22Rv1 (cell line): ENCODE measurements at regions not wholly inside any gene's neighbourhood (a gene's known extent, or its start where the extent isn't known, plus 50 kb on each side); places are given as distances from the start of the nearest gene placed in this dataset.

Source experiments
- H3K27ac ChIP-seq: fragments of 450-650 bp; 2 replicates; pipeline ENCODE4 v1.5.1; 2017
- CTCF ChIP-seq: fragments of 450-650 bp; IDR thresholded peaks from 2 replicates; pipeline ENCODE4 v1.5.1; 2017; ENCODE audit warnings: mild to moderate bottlenecking
- ZFX ChIP-seq: fragments of 450-650 bp; IDR thresholded peaks from 2 replicates; pipeline ENCODE4 v1.6.1; 2017; ENCODE audit warnings: antibody characterized with exemption, borderline replicate concordance

DNA sequence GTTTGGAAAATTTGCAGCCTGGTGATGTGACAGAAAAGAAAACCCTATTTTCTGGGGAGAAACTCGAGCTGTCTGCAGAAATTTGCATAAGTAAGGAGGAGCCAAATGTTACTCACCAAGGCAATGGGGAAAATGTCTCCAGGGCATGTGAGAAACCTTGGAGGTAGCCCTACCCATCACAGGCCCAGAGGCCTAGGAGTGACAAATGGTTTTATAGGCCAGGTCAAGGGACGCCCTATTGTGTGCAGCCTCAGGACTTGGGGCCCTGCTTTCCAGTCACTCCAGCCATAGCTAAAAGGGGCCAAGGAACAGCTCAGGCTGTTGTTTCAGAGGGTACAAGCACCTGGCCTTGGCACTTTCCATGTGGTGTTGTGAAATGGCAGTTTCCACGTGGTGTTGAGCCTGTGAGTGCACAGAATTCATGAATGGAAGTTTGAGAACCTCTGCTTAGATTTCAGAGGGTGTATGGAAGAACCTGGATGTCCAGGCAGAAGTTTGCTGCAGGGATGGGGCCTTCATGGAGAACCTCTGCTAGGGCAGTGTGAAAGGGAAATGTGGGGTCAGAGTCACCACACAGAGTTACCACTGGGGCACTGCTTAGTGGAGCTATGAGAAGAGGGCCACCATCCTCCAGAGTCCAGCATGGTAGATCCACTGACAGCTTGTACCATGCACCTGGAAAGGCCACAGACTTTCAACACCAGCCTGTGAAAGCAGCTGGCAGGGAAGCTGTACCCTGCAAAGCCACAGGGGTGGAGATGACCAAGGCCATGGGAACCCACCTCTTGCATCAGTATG is 637.6 kb upstream of the EPHA5 start:
- H3K27ac ChIP-seq = no peak overlapping the region
- no peak for TF ChIP-seq ZFX
- no peak for TF ChIP-seq CTCF

DNA sequence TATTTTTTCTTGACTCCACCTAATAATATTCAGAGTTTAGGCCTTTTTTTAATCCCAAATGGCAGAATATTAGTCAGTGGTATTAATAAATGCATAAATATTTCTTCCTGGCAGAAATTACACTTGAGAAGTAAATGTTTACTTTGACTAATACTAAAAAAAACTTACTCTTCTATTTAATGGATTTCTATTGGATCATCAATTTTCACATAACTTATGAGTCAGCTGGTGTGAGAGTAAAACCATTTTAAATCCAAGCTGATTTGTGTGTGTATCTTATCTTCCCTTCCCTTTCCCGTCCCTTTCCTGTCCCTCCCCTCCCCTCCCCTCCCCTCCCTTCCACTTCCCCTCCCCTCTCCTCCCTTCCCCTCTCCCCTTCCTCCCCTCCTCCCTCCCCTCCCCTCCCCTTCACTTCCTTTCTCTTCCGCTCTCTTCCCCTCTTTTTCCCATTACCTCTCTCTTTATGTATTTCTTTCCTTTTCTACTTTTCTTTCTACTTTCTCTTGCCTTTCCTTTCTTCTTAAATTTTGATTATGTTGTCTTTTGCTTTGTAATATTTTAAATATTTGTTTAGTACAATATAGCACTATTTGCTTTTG is 630.1 kb upstream of the EPHA5 start:
- no peak overlapping the region for H3K27ac ChIP-seq
- no peak for TF ChIP-seq CTCF
- TF ChIP-seq ZFX = no peak

DNA sequence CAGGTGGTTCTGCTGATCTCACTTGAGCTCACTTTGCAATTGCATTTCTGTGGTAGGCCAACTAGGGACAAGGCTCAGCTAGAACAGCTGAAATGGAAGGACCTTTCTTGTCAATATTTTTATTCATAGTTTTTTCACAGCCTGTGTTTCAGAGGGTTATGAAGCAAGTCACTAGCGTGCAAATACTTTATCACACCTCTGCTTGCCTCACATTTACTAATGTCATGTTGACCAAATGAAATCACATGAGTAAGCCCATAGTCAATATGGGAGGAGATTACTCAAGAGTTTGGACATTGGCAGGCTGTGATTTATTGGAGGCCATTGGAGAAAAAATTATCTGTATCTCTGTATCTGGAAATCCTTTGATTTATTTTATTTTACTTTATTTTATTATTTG is 628.3 kb upstream of the EPHA5 start:
- no peak overlapping the region for H3K27ac ChIP-seq
- TF ChIP-seq ZFX (no peak), CTCF (no peak)

DNA sequence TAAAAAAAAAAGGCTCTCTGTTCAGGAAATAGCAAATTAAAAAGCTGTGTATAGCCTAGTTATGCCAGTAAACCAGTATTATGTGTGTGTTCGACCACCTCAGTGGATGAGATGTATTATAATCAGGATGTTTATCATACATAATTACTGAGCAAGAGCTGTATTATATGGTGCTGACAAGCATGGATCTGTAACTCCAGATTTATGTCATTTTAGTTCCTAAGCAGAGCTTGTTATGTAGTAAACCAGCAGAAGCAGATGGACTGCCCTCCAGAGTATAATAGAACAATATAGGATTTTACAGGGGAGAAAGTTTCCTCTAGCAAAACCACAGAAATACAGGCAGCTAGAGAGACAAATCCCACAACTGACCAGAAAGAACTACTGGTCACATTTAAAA is 627.4 kb upstream of the EPHA5 start:
- H3K27ac ChIP-seq = no peak overlapping the region
- no peak for TF ChIP-seq ZFX
- no peak for TF ChIP-seq CTCF

- H3K27ac ChIP-seq = no peak overlapping the region
- TF ChIP-seq ZFX = no peak
- TF ChIP-seq CTCF = no peak
Measured at GRCh38 chr4:66294638-66295037, 624.3 kb upstream of the EPHA5 start.

DNA sequence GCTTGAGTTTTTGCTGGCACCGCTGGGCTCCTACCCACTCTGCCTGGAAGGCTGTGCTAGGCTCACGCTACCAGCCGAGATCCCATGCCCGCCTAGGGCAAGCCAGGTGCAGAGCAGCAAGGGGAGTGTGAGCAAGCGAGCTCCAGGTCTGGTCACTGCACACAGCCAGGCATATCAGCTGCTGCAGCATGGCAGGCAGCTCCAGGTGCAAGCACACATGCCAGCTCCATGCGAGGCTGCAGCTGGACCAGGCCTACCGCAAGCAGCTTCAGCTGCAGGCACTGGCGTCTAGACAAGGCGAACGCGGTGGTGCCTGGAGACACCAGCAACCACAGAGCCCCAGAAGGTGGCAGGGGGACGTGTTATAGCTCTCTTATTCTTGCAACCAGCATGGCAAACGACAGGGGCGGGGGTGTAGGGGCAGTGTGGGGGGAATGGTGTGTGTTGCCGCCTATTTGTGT is 614.7 kb upstream of the EPHA5 start:
- TF ChIP-seq ZFX (no peak), CTCF (no peak)
- no peak overlapping the region for H3K27ac ChIP-seq

DNA sequence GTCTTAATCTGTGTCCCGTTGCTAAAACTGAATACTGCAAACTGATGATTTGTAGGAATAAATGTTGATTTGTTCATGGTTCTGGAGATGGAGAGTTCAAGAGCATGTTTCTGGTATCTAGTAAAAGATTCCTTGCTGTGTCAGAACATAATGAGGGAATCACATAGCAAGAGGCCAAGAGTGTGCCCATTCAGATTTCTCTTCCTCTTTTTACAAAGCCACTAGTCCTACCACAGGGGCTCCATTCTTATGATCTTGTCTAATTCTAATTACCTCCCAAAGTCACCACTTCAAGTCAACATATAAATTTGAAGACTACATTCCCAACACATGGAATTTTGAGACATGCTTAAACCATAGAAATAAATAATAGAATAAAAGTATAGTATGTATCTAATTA is 608.8 kb upstream of the EPHA5 start:
- H3K27ac ChIP-seq = no peak overlapping the region
- TF ChIP-seq ZFX = no peak
- TF ChIP-seq CTCF = no peak
